GM06990 (cell line): ENCODE measurements at regions not wholly inside any gene's neighbourhood (a gene's known extent, or its start where the extent isn't known, plus 50 kb on each side); places are given as distances from the start of the nearest gene placed in this dataset.

Source experiments
- DNase-seq: peaks from one replicate; pipeline ENCODE4 v3.0.0-alpha.2; 2011; ENCODE audit not compliant: insufficient read length; ENCODE audit errors: extremely low read depth
- H3K27me3 ChIP-seq: replicated peaks from 2 replicates; pipeline ENCODE4 v1.6.0; 2011; ENCODE audit warnings: low read length; ENCODE audit not compliant: control insufficient read depth, insufficient read depth
- H3K36me3 ChIP-seq: 2 replicates; pipeline ENCODE4 v1.5.1; 2011; ENCODE audit warnings: low read length; ENCODE audit not compliant: control insufficient read depth, insufficient read depth
- H3K4me3 ChIP-seq: replicated peaks from 2 replicates; pipeline ENCODE4 v1.5.1; 2011; ENCODE audit warnings: low read depth, mild to moderate bottlenecking, control low read depth, low read length
- CTCF ChIP-seq: IDR thresholded peaks from 2 replicates; pipeline ENCODE4 v1.5.1; 2011; ENCODE audit warnings: low read length, control low read depth, mild to moderate bottlenecking, inconsistent platforms; ENCODE audit not compliant: insufficient read depth, poor library complexity, severe bottlenecking

DNA sequence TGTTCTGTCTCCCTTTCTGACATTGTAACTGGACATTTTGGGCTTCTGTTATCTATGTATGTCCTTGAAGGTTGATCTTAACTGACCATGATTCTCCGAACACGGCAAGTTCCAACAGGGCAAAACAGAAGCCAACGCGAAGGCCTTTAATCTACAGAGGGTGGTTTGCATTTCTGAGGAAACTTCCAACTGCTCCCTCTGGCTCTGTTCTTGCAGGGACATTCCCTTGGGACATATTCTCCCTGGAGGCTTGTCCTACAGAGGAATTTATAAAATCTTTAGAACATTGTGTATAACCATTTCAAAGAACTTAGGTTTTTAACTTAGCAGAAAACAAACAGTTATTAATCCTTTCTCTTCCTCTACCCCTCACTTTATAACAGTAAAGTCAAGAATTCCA lies 189.0 kb upstream of the CDYL start:
- Histone ChIP-seq H3K4me3 (no peak overlapping the region), H3K27me3 (no peaks in the 10 kb centered on the region), H3K36me3 (no peaks in the 10 kb centered on the region)
- TF ChIP-seq CTCF, result no peak
- no peak for DNase-seq

GRCh38 chr6:4586469-4586859 lies 189.7 kb upstream of the CDYL start:
- Histone ChIP-seq H3K27me3 (no peaks in the 10 kb centered on the region), H3K36me3 (no peaks in the 10 kb centered on the region), H3K4me3 (no peak overlapping the region)
- no peak for DNase-seq
- TF ChIP-seq CTCF, result no peak

DNA sequence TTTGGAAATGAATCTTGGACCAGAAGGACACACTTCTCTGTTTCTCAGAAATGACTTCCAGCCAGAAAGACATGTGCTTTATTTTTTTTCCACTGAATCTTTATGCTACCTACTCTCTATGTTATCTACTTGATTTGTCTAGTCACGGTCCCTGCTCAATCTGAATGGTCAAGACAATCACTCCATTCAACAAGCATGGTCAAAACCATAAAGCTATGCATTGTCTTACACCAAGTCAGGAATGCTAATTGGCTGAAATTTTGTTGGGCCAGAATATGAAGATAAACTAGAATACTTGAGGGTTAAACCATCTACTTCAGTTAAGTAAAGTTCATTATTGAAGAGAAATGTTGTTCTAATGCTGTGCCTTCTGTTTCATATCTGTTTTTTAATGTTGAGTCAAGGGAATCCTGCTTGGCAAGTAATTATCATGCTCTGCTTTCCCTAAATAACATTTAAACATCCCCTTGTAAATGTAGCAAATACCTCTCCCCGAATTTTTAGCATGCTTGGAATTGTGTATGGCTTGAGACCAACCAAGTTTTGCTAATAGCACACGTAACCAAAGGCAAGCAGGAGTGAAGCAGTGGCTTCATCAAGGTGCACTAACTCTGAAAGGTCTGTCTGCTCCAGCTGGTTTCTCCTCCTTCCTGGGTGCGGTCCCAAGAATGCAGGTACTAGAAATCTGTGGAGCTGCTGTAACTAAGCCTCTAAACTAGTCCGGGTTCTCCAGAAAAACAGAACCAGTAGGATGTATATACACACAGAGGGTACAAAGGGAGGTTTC lies 190.3 kb upstream of the CDYL start:
- no peak for DNase-seq
- TF ChIP-seq CTCF, result no peak
- Histone ChIP-seq H3K36me3 (no peaks in the 10 kb centered on the region), H3K4me3 (no peak overlapping the region), H3K27me3 (no peaks in the 10 kb centered on the region)

DNA sequence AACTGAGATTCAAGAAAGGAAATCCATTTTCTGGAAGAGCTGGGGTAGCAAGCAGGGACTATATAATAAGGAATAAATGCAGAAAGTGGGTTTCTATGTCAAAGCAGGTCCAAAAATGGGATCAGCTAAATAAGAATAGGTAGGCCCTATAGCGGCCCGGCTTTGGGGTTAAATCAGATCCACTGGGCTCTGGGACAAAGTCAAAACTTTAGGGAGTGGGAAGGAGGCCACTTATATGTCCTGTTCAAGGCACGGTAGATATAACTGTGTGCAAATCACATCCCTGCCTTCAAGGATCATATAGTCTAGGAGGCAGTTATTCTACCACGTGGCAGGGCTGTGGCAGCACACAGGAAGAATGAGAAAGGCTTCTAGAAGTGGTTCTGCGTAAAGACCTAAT lies 191.4 kb upstream of the CDYL start:
- no peak for TF ChIP-seq CTCF
- no peak for DNase-seq

GRCh38 chr6:4582506-4583417 lies 193.4 kb upstream of the CDYL start:
- H3K4me3 ChIP-seq, result no peak overlapping the region
- DNase-seq, result no peak
- H3K36me3 ChIP-seq, result no peaks in the 10 kb centered on the region
- H3K27me3 ChIP-seq, result no peaks in the 10 kb centered on the region
- no peak for TF ChIP-seq CTCF

More for the DNA sequence above, 191.4 kb upstream of the CDYL start:
- no peaks in the 10 kb centered on the region for H3K27me3 ChIP-seq
- H3K36me3 ChIP-seq, result no peaks in the 10 kb centered on the region
- H3K4me3 ChIP-seq, result no peak overlapping the region
